GM23248 (cell line): ENCODE measurements at regions not wholly inside any gene's neighbourhood (a gene's known extent, or its start where the extent isn't known, plus 50 kb on each side); places are given as distances from the start of the nearest gene placed in this dataset.

Source experiments
- DNase-seq: peaks from one replicate; pipeline ENCODE4 v3.0.0-alpha.2; 2015
- H2AFZ ChIP-seq: fragments of 200-600 bp; sonication (generic); 2 replicates; pipeline ENCODE4 v1.6.1; 2016; ENCODE audit warnings: antibody characterized with exemption
- H3F3A ChIP-seq: fragments of 200-600 bp; sonication (generic); 2 replicates; pipeline ENCODE4 v1.6.1; 2016; ENCODE audit warnings: mild to moderate bottlenecking, antibody characterized with exemption, mixed run types; ENCODE audit not compliant: insufficient read depth
- H3K27ac ChIP-seq: fragments of 200-600 bp; sonication (generic); 2 replicates; pipeline ENCODE4 v1.5.1; 2016; ENCODE audit warnings: mild to moderate bottlenecking
- H3K27me3 ChIP-seq: fragments of 200-600 bp; sonication (generic); replicated peaks from 2 replicates; pipeline ENCODE4 v1.6.1; 2016; ENCODE audit warnings: mild to moderate bottlenecking; ENCODE audit not compliant: insufficient read depth
- H3K36me3 ChIP-seq: fragments of 200-600 bp; sonication (generic); 2 replicates; pipeline ENCODE4 v1.6.1; 2016; ENCODE audit warnings: low read depth, mild to moderate bottlenecking
- H3K4me1 ChIP-seq: fragments of 200-600 bp; sonication (generic); 2 replicates; pipeline ENCODE4 v1.6.1; 2016; ENCODE audit warnings: mild to moderate bottlenecking; ENCODE audit not compliant: insufficient read depth
- H3K4me2 ChIP-seq: fragments of 200-600 bp; sonication (generic); one replicate; pipeline ENCODE4 v1.6.1; 2016; ENCODE audit warnings: mild to moderate bottlenecking; ENCODE audit not compliant: unreplicated experiment
- H3K4me3 ChIP-seq: fragments of 200-600 bp; sonication (generic); 2 replicates; pipeline ENCODE4 v1.5.1; 2016; ENCODE audit warnings: mild to moderate bottlenecking
- H3K79me2 ChIP-seq: fragments of 200-600 bp; sonication (generic); 2 replicates; pipeline ENCODE4 v1.6.1; 2016; ENCODE audit warnings: mild to moderate bottlenecking; ENCODE audit not compliant: insufficient read depth
- H3K9ac ChIP-seq: fragments of 200-600 bp; sonication (generic); 2 replicates; pipeline ENCODE4 v1.6.1; 2016; ENCODE audit warnings: mild to moderate bottlenecking
- H3K9me2 ChIP-seq: fragments of 200-600 bp; sonication (generic); 2 replicates; pipeline ENCODE4 v1.6.1; 2016; ENCODE audit warnings: mixed run types, mild to moderate bottlenecking, moderate library complexity; ENCODE audit not compliant: insufficient read depth
- H3K9me3 ChIP-seq: fragments of 200-600 bp; sonication (generic); one replicate; pipeline ENCODE4 v1.6.1; 2017; ENCODE audit warnings: low read depth
- H4K20me1 ChIP-seq: fragments of 200-600 bp; sonication (generic); 2 replicates; pipeline ENCODE4 v1.6.0; 2016; ENCODE audit not compliant: insufficient read depth
- EZH2 ChIP-seq: fragments of 200-600 bp; sonication (generic); IDR thresholded peaks from 2 replicates; pipeline ENCODE4 v1.6.1; 2018; ENCODE audit warnings: antibody characterized with exemption, mild to moderate bottlenecking; ENCODE audit not compliant: insufficient read depth, poor library complexity, severe bottlenecking
- EZH2phosphoT487 ChIP-seq: fragments of 200-600 bp; sonication (generic); IDR thresholded peaks from 2 replicates; pipeline ENCODE4 v1.6.1; 2018; ENCODE audit warnings: antibody characterized with exemption, moderate library complexity, mild to moderate bottlenecking, low read depth; ENCODE audit not compliant: insufficient read depth
- WGBS, 2 experiments: methylation state at CpG; one replicate each; pipeline ENCODE4 v1.1.6; 2015 to 2017; ENCODE audit warnings: low lambda C conversion rate in 2 of 2, low coverage in 1 of 2; ENCODE audit errors: missing lambda C conversion rate in 2 of 2; 5-methylcytosine and 5-hydroxymethylcytosine counted together
- in situ Hi-C: fragments of 300-500 bp; cut with MboI; formaldehyde crosslinking; loops from 2 replicates; pipeline ENCODE4 v1.15.0; 2020

DNA sequence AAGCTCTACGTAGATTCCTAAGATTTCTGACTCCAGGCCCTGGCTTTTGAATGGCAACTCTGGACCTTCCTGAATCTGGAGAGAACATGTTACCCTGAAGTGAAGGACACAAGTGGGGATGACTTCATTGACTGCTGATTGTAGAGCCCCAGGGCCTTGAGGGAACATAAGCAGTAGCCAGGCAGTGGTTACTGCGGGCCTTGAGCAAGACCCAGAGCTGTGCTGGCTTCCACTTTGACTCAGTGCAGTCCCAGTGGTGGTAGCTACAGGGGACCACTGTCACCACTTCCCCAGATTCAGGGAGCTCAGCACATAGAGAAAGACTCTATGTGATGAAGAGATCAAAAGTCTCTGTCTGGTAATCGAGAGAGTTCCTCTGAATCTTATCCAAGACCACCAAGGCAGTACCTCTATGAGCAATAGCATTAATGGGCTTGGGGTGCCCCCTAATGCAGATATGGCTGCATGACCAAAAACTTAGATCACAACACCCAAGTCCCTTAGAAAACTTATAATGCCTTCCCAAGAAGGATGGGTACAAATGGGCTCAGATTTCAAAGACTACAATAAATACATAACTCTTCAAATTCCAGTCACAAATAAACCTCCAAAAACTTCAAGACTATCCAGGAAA is 1278.3 kb downstream of the AMY1C start:
- 20 to 30% methylated on average over 3 of the region's 3 CpGs for WGBS, 2 experiments
- no peak overlapping the region for H3K4me3 ChIP-seq
- no peaks in the 10 kb centered on the region for H3K9me3 ChIP-seq
- H4K20me1 ChIP-seq: no peaks in the 10 kb centered on the region
- no peak overlapping the region for H3K4me2 ChIP-seq
- no peak overlapping the region for H3K27ac ChIP-seq
- no peak overlapping the region for H3K9ac ChIP-seq
- no peak for TF ChIP-seq EZH2
- TF ChIP-seq EZH2phosphoT487: no peak
- no peaks in the 10 kb centered on the region for H3K36me3 ChIP-seq
- H3K9me2 ChIP-seq: no peaks in the 10 kb centered on the region
- H2AFZ ChIP-seq: no peak overlapping the region
- H3F3A ChIP-seq: no peaks in the 10 kb centered on the region
- H3K27me3 ChIP-seq: no peaks in the 10 kb centered on the region
- no peaks in the 10 kb centered on the region for H3K79me2 ChIP-seq
- in situ Hi-C loops: no loop called here
- no peak for DNase-seq
- H3K4me1 ChIP-seq: no peaks in the 10 kb centered on the region

DNA sequence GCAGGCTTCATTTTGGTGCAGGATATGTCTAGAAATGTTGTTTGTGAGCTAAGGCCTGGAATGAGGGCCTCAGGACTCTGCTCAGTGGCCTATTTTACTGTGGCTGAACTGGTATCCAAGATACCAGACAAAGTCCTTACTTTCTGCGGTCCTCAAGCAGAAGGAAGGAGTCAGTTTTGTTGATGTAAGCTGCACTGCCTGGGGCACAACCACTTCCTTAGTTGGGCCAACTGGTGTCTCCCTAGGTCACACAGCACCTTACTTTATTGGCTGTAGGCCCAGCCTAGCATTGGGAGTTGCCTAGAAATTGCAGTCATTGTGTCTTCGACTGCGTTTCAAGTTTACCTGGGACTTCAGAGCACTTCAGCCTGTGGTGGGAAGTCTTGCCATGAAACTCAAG is 1322.7 kb downstream of the AMY1C start:
- Histone ChIP-seq H3K9me3 (no peaks in the 10 kb centered on the region), H3K4me1 (no peaks in the 10 kb centered on the region), H2AFZ (no peak overlapping the region), H3K36me3 (no peaks in the 10 kb centered on the region), H3K27ac (no peak overlapping the region), H4K20me1 (no peaks in the 10 kb centered on the region), H3K4me2 (no peak overlapping the region), H3K9me2 (no peaks in the 10 kb centered on the region), H3F3A (no peaks in the 10 kb centered on the region), H3K9ac (no peak overlapping the region), H3K27me3 (no peaks in the 10 kb centered on the region), H3K79me2 (no peaks in the 10 kb centered on the region), H3K4me3 (no peak overlapping the region)
- WGBS, 2 experiments: 37 to 48% methylated on average over 3 of the region's 3 CpGs
- in situ Hi-C loops: no loop called here
- no peak for TF ChIP-seq EZH2phosphoT487
- TF ChIP-seq EZH2: no peak
- no peak for DNase-seq

DNA sequence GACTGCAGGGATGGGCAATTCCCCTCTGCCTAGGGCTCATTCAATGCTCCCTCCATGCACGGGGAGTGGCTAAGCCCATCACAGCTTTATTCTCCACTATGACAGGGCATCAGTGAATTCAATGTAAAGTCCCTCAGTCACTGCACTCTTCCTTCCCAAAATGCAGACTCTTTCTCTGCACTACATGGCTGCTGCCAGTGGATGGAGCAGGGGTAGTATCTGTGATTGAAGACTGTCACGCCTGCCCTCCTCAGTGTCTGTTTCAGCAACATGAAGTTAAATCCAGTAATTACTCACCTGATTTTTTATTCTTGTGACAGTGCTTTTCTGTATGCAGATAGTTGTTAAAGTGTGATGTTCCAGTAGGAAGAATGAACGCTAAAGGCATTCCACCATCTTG is 1323.2 kb downstream of the AMY1C start:
- TF ChIP-seq EZH2phosphoT487: no peak
- TF ChIP-seq EZH2: no peak
- no peak overlapping the region for H3K4me3 ChIP-seq
- no peak overlapping the region for H3K4me2 ChIP-seq
- no peaks in the 10 kb centered on the region for H3K9me3 ChIP-seq
- no peaks in the 10 kb centered on the region for H3K36me3 ChIP-seq
- no peaks in the 10 kb centered on the region for H3K9me2 ChIP-seq
- H3K9ac ChIP-seq: no peak overlapping the region
- no peaks in the 10 kb centered on the region for H3K27me3 ChIP-seq
- DNase-seq: no peak
- no peaks in the 10 kb centered on the region for H3K4me1 ChIP-seq
- 16 to 19% methylated on average over 3 of the region's 3 CpGs for WGBS, 2 experiments
- H3F3A ChIP-seq: no peaks in the 10 kb centered on the region
- no peak overlapping the region for H2AFZ ChIP-seq
- no peak overlapping the region for H3K27ac ChIP-seq
- H4K20me1 ChIP-seq: no peaks in the 10 kb centered on the region
- in situ Hi-C loops: no loop called here
- no peaks in the 10 kb centered on the region for H3K79me2 ChIP-seq

GRCh38 chr1:105073660-105074059 is 1324.0 kb downstream of the AMY1C start:
- TF ChIP-seq EZH2: no peak
- no peak for TF ChIP-seq EZH2phosphoT487
- in situ Hi-C loops: no loop called here

GRCh38 chr1:105083611-105084010 is 1333.9 kb downstream of the AMY1C start:
- 18 to 29% methylated on average over 4 of the region's 4 CpGs for WGBS, 2 experiments
- no peaks in the 10 kb centered on the region for H3K79me2 ChIP-seq
- no peaks in the 10 kb centered on the region for H3K4me1 ChIP-seq
- no peak overlapping the region for H3K4me3 ChIP-seq
- no peak overlapping the region for H3K4me2 ChIP-seq
- no peaks in the 10 kb centered on the region for H3K9me3 ChIP-seq
- no peaks in the 10 kb centered on the region for H3K27me3 ChIP-seq
- no peaks in the 10 kb centered on the region for H3K36me3 ChIP-seq
- H3K9ac ChIP-seq: no peak overlapping the region
- in situ Hi-C loops: no loop called here
- no peak for DNase-seq
- no peaks in the 10 kb centered on the region for H4K20me1 ChIP-seq
- no peak overlapping the region for H2AFZ ChIP-seq
- H3K27ac ChIP-seq: no peak overlapping the region
- H3F3A ChIP-seq: no peaks in the 10 kb centered on the region
- TF ChIP-seq EZH2: no peak
- no peak for TF ChIP-seq EZH2phosphoT487
- no peaks in the 10 kb centered on the region for H3K9me2 ChIP-seq

More at GRCh38 chr1:105073660-105074059, 1324.0 kb downstream of the AMY1C start:
- Histone ChIP-seq H3K36me3 (no peaks in the 10 kb centered on the region), H3K9me3 (no peaks in the 10 kb centered on the region), H3K4me1 (no peaks in the 10 kb centered on the region), H3K9ac (no peak overlapping the region), H3F3A (no peaks in the 10 kb centered on the region), H4K20me1 (no peaks in the 10 kb centered on the region), H2AFZ (no peak overlapping the region), H3K79me2 (no peaks in the 10 kb centered on the region), H3K4me3 (no peak overlapping the region), H3K27ac (no peak overlapping the region), H3K9me2 (no peaks in the 10 kb centered on the region), H3K4me2 (no peak overlapping the region), H3K27me3 (no peaks in the 10 kb centered on the region)
- DNase-seq: no peak
